GM12878 (cell line): ENCODE measurements at regions not wholly inside any gene's neighbourhood (a gene's known extent, or its start where the extent isn't known, plus 50 kb on each side); places are given as distances from the start of the nearest gene placed in this dataset.

Source experiments
- ATAC-seq: fragments of 200-7000 bp; cut with Tn5 transposase; 3 replicates; pipeline ENCODE4 v1.9.1; 2020; ENCODE audit warnings: mild to moderate bottlenecking, moderate library complexity
- BruUV-seq: library from RNA; stranded (reverse); fragments of 400-500 nt; replicated peaks from 2 replicates; lab custom pipeline; 2021; lab: Mats Ljungman, UMichigan
- CTCF ChIA-PET: fragments of 300-600 bp; sonication (Branson Sonifier 250); formaldehyde crosslinking; extraction: SDS; loops from one replicate; lab custom pipeline; 2021; ENCODE audit warnings: inconsistent platforms; lab: Yijun Ruan, JAX
- POLR2A ChIA-PET: fragments of 350-600 bp; formaldehyde crosslinking; extraction: SDS; loops from one replicate; lab custom pipeline; 2021; ENCODE audit warnings: inconsistent platforms; lab: Charles Lee
- RAD21 ChIA-PET: fragments of 300-600 bp; sonication (Branson Sonifier 250); formaldehyde crosslinking; loops from one replicate; lab custom pipeline; 2023; ENCODE audit warnings: antibody characterized with exemption; ENCODE audit not compliant: unreplicated experiment; lab: Charles Lee
- SMC1A ChIA-PET: fragments of 300-600 bp; sonication (Branson Sonifier 250); formaldehyde crosslinking; loops from one replicate; lab custom pipeline; 2023; ENCODE audit not compliant: unreplicated experiment, uncharacterized antibody; lab: Charles Lee
- DNase-seq: peaks from one replicate; pipeline ENCODE4 v3.0.0-alpha.2; 2011; ENCODE audit warnings: low read depth, low spot score
- FAIRE-seq: peaks from 3 replicates; lab custom pipeline; 2011; peaks lifted over from hg19 to GRCh38; lab: Jason Lieb, UNC
- H2AFZ ChIP-seq: 2 replicates; pipeline ENCODE4 v1.6.0; 2011; ENCODE audit warnings: low read depth, low read length, control low read depth; ENCODE audit not compliant: control insufficient read depth
- H3K27ac ChIP-seq: 2 replicates; pipeline ENCODE4 v1.5.1; 2011; ENCODE audit warnings: control low read depth; ENCODE audit not compliant: control insufficient read depth, insufficient read depth
- H3K27me3 ChIP-seq, 2 experiments: replicated peaks in 1 of 2; 2 replicates each; pipeline versions ENCODE4 v1.6.0 to v1.6.1; 2011; ENCODE audit warnings: low read length in 1 of 2; ENCODE audit not compliant: control insufficient read depth in 2 of 2, insufficient read depth in 2 of 2
- H3K36me3 ChIP-seq, 2 experiments: 2 replicates each; pipeline ENCODE4 v1.5.1; 2011; ENCODE audit warnings: low read length in 1 of 2; ENCODE audit not compliant: control insufficient read depth in 2 of 2, insufficient read depth in 2 of 2
- H3K4me1 ChIP-seq: 2 replicates; pipeline ENCODE4 v1.6.1; 2011; ENCODE audit warnings: mild to moderate bottlenecking, low read length, moderate library complexity, mixed read lengths; ENCODE audit not compliant: control insufficient read depth, insufficient read depth
- H3K4me2 ChIP-seq: 2 replicates; pipeline ENCODE4 v1.6.0; 2011; ENCODE audit warnings: control low read depth; ENCODE audit not compliant: control insufficient read depth, insufficient read depth
- H3K4me3 ChIP-seq: fragments of 200-600 bp; sonication (generic); 2 replicates; pipeline ENCODE4 v1.5.1; 2016
- H3K79me2 ChIP-seq: 2 replicates; pipeline ENCODE4 v1.6.0; 2011; ENCODE audit warnings: low read length; ENCODE audit not compliant: control insufficient read depth, insufficient read depth
- H3K9ac ChIP-seq: 2 replicates; pipeline ENCODE4 v1.8.0; 2011; ENCODE audit warnings: low read length, control low read depth, mixed read lengths; ENCODE audit not compliant: control insufficient read depth, insufficient read depth
- H3K9me3 ChIP-seq: replicated peaks from 3 replicates; pipeline ENCODE4 v1.5.1; 2011; ENCODE audit warnings: mild to moderate bottlenecking, low read length; ENCODE audit not compliant: control insufficient read depth, insufficient read depth
- H4K20me1 ChIP-seq: 2 replicates; pipeline ENCODE4 v1.6.0; 2011; ENCODE audit not compliant: control insufficient read depth, insufficient read depth
- HDAC6 ChIP-seq: fragments of 200-600 bp; sonication (generic); IDR thresholded peaks from one replicate; pipeline ENCODE4 v1.8.0; 2017; ENCODE audit warnings: antibody characterized with exemption; ENCODE audit not compliant: unreplicated experiment
- MEF2A ChIP-seq: IDR thresholded peaks from 2 replicates; pipeline ENCODE4 v1.6.1; 2011; ENCODE audit warnings: low read depth, mild to moderate bottlenecking, low read length, moderate library complexity; ENCODE audit not compliant: insufficient read depth
- POLR2AphosphoS5 ChIP-seq: IDR thresholded peaks from 2 replicates; pipeline ENCODE4 v1.6.1; 2011; ENCODE audit warnings: mild to moderate bottlenecking, low read length, inconsistent platforms
- POU2F2 ChIP-seq: IDR thresholded peaks from 3 replicates; pipeline ENCODE4 v1.6.1; 2011; ENCODE audit warnings: low read depth, mild to moderate bottlenecking, low read length, borderline replicate concordance
- SMC3 ChIP-seq: IDR thresholded peaks from 2 replicates; pipeline ENCODE4 v1.6.1; 2011; ENCODE audit warnings: low read length, improper control_type of control experiment, borderline replicate concordance
- SREBF1 ChIP-seq: IDR thresholded peaks from 2 replicates; pipeline ENCODE4 v1.6.1; 2012; ENCODE audit warnings: mild to moderate bottlenecking, low read length
- TBL1XR1 ChIP-seq: IDR thresholded peaks from 2 replicates; pipeline ENCODE4 v1.6.1; 2012; ENCODE audit warnings: low read depth, low read length, improper control_type of control experiment
- TCF12 ChIP-seq: IDR thresholded peaks from 2 replicates; pipeline ENCODE4 v1.6.1; 2011; ENCODE audit warnings: low read depth, mild to moderate bottlenecking, low read length
- YBX1 ChIP-seq: fragments of 450-650 bp; IDR thresholded peaks from 2 replicates; pipeline ENCODE4 v1.6.1; 2016; ENCODE audit warnings: antibody characterized with exemption
- WGBS: methylation state at CpG from one replicate; pipeline ENCODE4 v1.1.6; 2016; ENCODE audit warnings: low lambda C conversion rate; ENCODE audit not compliant: insufficient replicate concordance, insufficient coverage; ENCODE audit errors: missing lambda C conversion rate; 5-methylcytosine and 5-hydroxymethylcytosine counted together
- in situ Hi-C: fragments of 300-500 bp; cut with MboI; formaldehyde crosslinking; loops from 9 replicates; pipeline ENCODE4 v1.14.3; 2018; ENCODE audit warnings: mixed read lengths
- intact Hi-C: fragments of 100-400 bp; cut with micrococcal nuclease; formaldehyde crosslinking; loops from one replicate; pipeline ENCODE4 v1.14.2; 2022; ENCODE audit not compliant: unreplicated experiment
- TF ChIP-seq, protein P1 (sequence below): IDR thresholded peaks from 2 replicates; pipeline ENCODE4 v1.6.1; 2011; ENCODE audit warnings: borderline replicate concordance, low read depth, mild to moderate bottlenecking, moderate library complexity, mixed read lengths, low read length; ENCODE audit not compliant: insufficient read depth; ENCODE audit errors: extremely low read length
- TF ChIP-seq, protein P2 (sequence below): fragments of 450-650 bp; IDR thresholded peaks from 2 replicates; pipeline ENCODE4 v1.6.1; 2016; ENCODE audit warnings: mild to moderate bottlenecking, moderate library complexity, borderline replicate concordance

DNA sequence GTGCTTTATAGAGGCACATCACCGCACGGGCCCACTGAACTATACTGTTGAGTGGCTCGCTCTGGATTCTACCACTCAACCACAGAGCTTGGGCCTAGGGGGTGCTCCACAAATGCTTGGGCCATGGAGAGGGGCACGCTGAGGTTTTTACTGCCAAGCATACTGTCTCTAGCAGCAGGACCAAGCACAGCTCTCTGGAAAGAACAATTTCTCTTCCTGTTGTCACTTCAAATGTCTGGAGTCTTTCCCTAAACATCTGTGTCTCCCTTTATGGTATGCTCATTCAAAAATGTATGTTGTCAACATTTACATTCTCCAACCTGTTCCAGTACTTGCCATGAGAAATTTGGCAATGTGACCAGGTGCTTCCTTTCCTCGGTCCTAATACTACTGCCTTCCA lies 114.7 kb upstream of the TPM1 start:
- Histone ChIP-seq H3K4me1 (no peaks in the 10 kb centered on the region), H3K9ac (no peak overlapping the region), H3K36me3 (no peaks in the 10 kb centered on the region), H3K27ac (no peak overlapping the region), H4K20me1 (no peaks in the 10 kb centered on the region), H3K79me2 (no peaks in the 10 kb centered on the region), H3K27me3 (no peaks in the 10 kb centered on the region), H3K4me2 (no peak overlapping the region), H3K9me3 (no peaks in the 10 kb centered on the region), H2AFZ (no peak overlapping the region), H3K4me3 (no peak overlapping the region)
- SMC1A ChIA-PET: no interaction called here
- RAD21 ChIA-PET: no interaction called here
- CTCF ChIA-PET: interaction anchor here (0.7 kb wide), 1 partner anchor 26 kb away, joined by 3 read pairs; no protein-coding TSS in a partner anchor
- DNase-seq (no peak), FAIRE-seq (no peak), ATAC-seq (no peak)
- TF ChIP-seq, protein P1, sequence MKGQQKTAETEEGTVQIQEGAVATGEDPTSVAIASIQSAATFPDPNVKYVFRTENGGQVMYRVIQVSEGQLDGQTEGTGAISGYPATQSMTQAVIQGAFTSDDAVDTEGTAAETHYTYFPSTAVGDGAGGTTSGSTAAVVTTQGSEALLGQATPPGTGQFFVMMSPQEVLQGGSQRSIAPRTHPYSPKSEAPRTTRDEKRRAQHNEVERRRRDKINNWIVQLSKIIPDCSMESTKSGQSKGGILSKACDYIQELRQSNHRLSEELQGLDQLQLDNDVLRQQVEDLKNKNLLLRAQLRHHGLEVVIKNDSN: no peak
- TF ChIP-seq TCF12: no peak
- TF ChIP-seq MEF2A: no peak
- TF ChIP-seq YBX1: no peak
- TF ChIP-seq POLR2AphosphoS5: no peak
- TF ChIP-seq HDAC6: no peak
- no peak for TF ChIP-seq SMC3
- TF ChIP-seq TBL1XR1: no peak
- TF ChIP-seq SREBF1: no peak
- TF ChIP-seq POU2F2: no peak
- TF ChIP-seq, protein P2, sequence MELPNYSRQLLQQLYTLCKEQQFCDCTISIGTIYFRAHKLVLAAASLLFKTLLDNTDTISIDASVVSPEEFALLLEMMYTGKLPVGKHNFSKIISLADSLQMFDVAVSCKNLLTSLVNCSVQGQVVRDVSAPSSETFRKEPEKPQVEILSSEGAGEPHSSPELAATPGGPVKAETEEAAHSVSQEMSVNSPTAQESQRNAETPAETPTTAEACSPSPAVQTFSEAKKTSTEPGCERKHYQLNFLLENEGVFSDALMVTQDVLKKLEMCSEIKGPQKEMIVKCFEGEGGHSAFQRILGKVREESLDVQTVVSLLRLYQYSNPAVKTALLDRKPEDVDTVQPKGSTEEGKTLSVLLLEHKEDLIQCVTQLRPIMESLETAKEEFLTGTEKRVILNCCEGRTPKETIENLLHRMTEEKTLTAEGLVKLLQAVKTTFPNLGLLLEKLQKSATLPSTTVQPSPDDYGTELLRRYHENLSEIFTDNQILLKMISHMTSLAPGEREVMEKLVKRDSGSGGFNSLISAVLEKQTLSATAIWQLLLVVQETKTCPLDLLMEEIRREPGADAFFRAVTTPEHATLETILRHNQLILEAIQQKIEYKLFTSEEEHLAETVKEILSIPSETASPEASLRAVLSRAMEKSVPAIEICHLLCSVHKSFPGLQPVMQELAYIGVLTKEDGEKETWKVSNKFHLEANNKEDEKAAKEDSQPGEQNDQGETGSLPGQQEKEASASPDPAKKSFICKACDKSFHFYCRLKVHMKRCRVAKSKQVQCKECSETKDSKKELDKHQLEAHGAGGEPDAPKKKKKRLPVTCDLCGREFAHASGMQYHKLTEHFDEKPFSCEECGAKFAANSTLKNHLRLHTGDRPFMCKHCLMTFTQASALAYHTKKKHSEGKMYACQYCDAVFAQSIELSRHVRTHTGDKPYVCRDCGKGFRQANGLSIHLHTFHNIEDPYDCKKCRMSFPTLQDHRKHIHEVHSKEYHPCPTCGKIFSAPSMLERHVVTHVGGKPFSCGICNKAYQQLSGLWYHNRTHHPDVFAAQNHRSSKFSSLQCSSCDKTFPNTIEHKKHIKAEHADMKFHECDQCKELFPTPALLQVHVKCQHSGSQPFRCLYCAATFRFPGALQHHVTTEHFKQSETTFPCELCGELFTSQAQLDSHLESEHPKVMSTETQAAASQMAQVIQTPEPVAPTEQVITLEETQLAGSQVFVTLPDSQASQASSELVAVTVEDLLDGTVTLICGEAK: no peak
- intact Hi-C loops (no loop called here), in situ Hi-C loops (no loop called here)
- WGBS: 59% methylated on average over 5 of the region's 5 CpGs
- POLR2A ChIA-PET: no interaction called here
- BruUV-seq: no TSS peak
